Kidney epithelial cell (primary cell): ENCODE measurements at regions not wholly inside any gene's neighbourhood (a gene's known extent, or its start where the extent isn't known, plus 50 kb on each side); places are given as distances from the start of the nearest gene placed in this dataset.

Experiments
- DNase-seq: peaks from one replicate; pipeline ENCODE4 v3.0.0-alpha.2; 2010; ENCODE audit warnings: low read depth
- H3K27me3 ChIP-seq: 2 replicates; pipeline ENCODE4 v1.6.0; 2011; ENCODE audit warnings: low read length; ENCODE audit not compliant: control insufficient read depth, insufficient read depth
- H3K36me3 ChIP-seq: 2 replicates; pipeline ENCODE4 v1.5.1; 2011; ENCODE audit warnings: low read length; ENCODE audit not compliant: control insufficient read depth, insufficient read depth
- H3K4me3 ChIP-seq: 2 replicates; pipeline ENCODE4 v1.5.1; 2011; ENCODE audit warnings: low read depth, mild to moderate bottlenecking, control low read depth, low read length
- CTCF ChIP-seq: IDR thresholded peaks from 2 replicates; pipeline ENCODE4 v1.5.1; 2011; ENCODE audit warnings: mild to moderate bottlenecking, moderate library complexity, low read length, control low read depth, inconsistent platforms; ENCODE audit not compliant: insufficient read depth, poor library complexity, severe bottlenecking

- H3K36me3 ChIP-seq, result no peaks in the 10 kb centered on the region
- H3K4me3 ChIP-seq, result no peak overlapping the region
- DNase-seq, result no peak
- no peaks in the 10 kb centered on the region for H3K27me3 ChIP-seq
- TF ChIP-seq CTCF, result no peak
Measured at GRCh38 chr16:5349670-5350517, 252.3 kb upstream of the EEF2KMT start.

DNA sequence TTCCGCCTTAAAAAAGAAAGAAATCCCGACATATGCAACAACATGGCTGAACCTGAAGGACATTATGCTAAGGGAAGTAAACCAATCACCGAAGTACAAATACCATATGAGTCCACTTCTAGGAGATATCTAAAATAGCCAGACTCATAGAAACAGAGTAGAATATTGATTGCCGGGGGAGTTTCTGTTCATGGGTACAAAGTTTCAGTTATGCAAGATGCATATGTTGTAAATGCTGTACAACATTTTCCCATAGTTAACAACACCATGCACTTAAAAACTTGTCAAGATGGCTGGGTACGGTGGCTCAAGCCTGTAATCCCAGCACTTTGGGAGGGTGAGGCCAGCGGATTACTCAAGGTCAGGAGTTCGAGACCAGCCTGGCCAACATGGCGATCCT lies 251.5 kb upstream of the EEF2KMT start:
- no peak overlapping the region for H3K4me3 ChIP-seq
- no peak for TF ChIP-seq CTCF
- no peak for DNase-seq
- no peaks in the 10 kb centered on the region for H3K27me3 ChIP-seq
- H3K36me3 ChIP-seq, result no peaks in the 10 kb centered on the region

DNA sequence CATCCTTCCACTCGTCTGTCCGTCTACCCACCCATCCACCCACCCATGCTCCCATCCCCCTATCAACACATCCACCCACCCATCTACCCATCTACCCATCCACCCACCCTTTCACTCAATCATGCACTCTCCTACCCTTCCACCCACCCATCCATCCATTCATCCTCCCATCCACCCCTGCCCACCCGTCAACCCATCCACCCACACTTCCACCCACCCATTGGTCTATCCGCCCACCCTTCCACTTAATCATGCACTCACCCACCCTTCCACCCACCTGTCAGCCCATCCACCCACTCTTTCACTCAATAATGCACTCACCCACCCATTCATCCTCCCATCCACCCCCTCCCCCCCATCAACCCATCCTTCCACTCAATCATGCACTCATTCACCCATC lies 250.0 kb upstream of the EEF2KMT start:
- no peak overlapping the region for H3K4me3 ChIP-seq
- TF ChIP-seq CTCF, result no peak
- DNase-seq, result no peak
- H3K36me3 ChIP-seq, result no peaks in the 10 kb centered on the region
- H3K27me3 ChIP-seq, result no peaks in the 10 kb centered on the region

DNA sequence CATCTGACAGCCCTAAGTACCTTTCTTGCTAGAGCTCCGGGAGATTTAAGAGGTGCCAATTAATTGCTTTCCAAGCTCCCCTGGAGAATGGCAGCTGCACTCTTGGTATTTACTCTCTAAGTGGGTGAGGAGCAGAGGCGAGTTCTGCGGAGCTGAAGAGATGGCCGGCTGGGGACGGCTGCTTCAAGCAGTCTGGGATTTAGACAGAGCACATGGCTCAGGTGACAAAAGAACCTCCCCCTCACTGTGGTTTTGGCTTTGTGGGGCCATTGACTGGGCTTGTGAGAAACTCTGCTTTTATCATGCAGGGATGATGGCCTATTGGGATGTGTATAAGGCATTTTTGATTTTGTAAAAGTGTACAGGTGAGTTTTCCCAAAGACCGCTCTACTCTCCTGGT lies 239.3 kb upstream of the EEF2KMT start:
- Histone ChIP-seq H3K4me3 (no peak overlapping the region), H3K27me3 (no peaks in the 10 kb centered on the region), H3K36me3 (no peaks in the 10 kb centered on the region)
- no peak for DNase-seq
- TF ChIP-seq CTCF, result no peak

- no peaks in the 10 kb centered on the region for H3K27me3 ChIP-seq
- no peak for TF ChIP-seq CTCF
- no peak overlapping the region for H3K4me3 ChIP-seq
- H3K36me3 ChIP-seq, result no peaks in the 10 kb centered on the region
- no peak for DNase-seq
Measured at GRCh38 chr16:5333991-5334390, 236.4 kb upstream of the EEF2KMT start.

DNA sequence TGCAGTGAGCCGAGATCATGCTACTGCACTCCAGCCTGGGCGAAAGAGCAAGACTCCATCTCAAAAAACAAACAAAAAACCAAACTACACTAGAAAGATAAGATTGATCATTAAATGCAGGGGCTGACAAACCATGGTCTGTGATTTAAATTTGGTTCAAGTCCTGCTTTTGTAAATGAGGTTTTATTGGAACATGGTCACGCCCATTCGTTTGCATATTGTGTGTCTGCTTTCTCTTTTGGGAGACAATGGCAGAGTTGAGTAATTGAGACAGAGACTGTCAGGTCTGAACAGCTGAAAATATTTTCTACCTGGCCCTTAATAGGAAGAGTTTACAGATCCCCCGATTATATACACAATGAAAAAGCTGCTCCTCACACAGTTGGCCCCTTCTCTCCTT lies 235.5 kb upstream of the EEF2KMT start:
- Histone ChIP-seq H3K27me3 (no peaks in the 10 kb centered on the region), H3K4me3 (no peak overlapping the region), H3K36me3 (no peaks in the 10 kb centered on the region)
- no peak for DNase-seq
- TF ChIP-seq CTCF, result no peak
